Ishikawa (cell line): ENCODE measurements at regions not wholly inside any gene's neighbourhood (a gene's known extent, or its start where the extent isn't known, plus 50 kb on each side); places are given as distances from the start of the nearest gene placed in this dataset.

ENCODE experiments used
- CEBPB ChIP-seq: IDR thresholded peaks from 2 replicates; pipeline ENCODE4 v1.6.1; 2012
- CREB1 ChIP-seq: IDR thresholded peaks from 2 replicates; pipeline ENCODE4 v1.6.1; 2012; ENCODE audit warnings: low read depth
- EGR1 ChIP-seq: IDR thresholded peaks from 2 replicates; pipeline ENCODE4 v1.6.1; 2012
- EP300 ChIP-seq: IDR thresholded peaks from 2 replicates; pipeline ENCODE4 v1.6.1; 2012; ENCODE audit warnings: borderline replicate concordance
- FOXM1 ChIP-seq: IDR thresholded peaks from 2 replicates; pipeline ENCODE4 v1.6.1; 2012; ENCODE audit warnings: low read depth, borderline replicate concordance
- NFIC ChIP-seq: IDR thresholded peaks from 2 replicates; pipeline ENCODE4 v1.6.1; 2012
- RAD21 ChIP-seq: IDR thresholded peaks from 2 replicates; pipeline ENCODE4 v1.6.1; 2012; ENCODE audit warnings: low read depth
- TAF1 ChIP-seq: IDR thresholded peaks from 2 replicates; pipeline ENCODE4 v1.6.1; 2012; ENCODE audit warnings: low read depth, mild to moderate bottlenecking
- TCF12 ChIP-seq: IDR thresholded peaks from 2 replicates; pipeline ENCODE4 v1.6.1; 2012; ENCODE audit warnings: low read depth
- TEAD4 ChIP-seq: IDR thresholded peaks from 2 replicates; pipeline ENCODE4 v1.6.1; 2012
- YY1 ChIP-seq: IDR thresholded peaks from 2 replicates; pipeline ENCODE4 v1.6.1; 2012; ENCODE audit warnings: low read depth
- ZBTB7A ChIP-seq: IDR thresholded peaks from 2 replicates; pipeline ENCODE4 v1.6.1; 2012; ENCODE audit warnings: low read depth
- TF ChIP-seq, protein P1 (sequence below): IDR thresholded peaks from 2 replicates; pipeline ENCODE4 v1.6.1; 2012
- TF ChIP-seq, protein P2 (sequence below): IDR thresholded peaks from 2 replicates; pipeline ENCODE4 v1.6.1; 2012
- TF ChIP-seq, protein P3 (sequence below): IDR thresholded peaks from 2 replicates; pipeline ENCODE4 v1.6.1; 2012; ENCODE audit warnings: low read depth, mild to moderate bottlenecking

DNA sequence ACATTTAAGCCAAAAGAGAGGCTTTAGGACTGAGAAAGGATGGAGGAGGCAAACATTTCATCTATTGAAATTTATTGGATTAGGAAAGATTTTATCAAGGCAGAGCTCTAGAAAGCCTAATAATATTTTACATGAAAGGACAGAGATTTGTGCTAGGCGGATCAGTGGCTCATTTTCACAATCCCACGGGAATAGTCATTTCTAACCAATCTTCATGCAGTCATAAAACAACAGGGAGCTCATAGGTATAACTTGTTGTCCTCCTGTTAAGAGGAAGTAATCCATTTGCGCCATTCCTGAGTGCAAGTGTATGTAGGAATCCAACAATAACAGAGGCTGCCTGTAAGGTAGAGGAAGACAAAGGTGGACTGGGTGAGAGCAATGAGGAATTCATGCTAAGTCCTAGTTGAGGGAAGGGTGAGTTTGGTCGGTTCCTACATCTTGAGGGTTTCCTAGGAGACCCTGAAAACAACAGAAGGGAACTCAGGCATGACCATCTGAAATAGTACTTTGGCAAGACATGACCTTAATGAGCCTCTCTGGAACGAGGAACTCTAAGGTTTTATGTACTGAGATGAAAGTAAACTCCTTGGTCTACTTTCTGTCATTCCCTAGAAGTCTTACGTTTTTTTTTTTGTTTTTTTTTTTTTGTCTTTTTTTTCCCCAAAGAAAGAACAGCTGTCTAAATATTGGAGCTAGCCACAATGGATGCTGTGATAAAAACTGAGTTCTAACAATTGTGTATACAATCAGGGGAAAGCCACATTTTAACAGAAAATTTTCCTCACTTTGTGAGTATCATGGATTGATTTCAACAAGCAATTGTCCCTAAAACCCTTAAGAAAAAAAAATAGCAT, 89.7 kb downstream of the GEMIN8 start:
- no peak for TF ChIP-seq TAF1
- TF ChIP-seq, protein P1, sequence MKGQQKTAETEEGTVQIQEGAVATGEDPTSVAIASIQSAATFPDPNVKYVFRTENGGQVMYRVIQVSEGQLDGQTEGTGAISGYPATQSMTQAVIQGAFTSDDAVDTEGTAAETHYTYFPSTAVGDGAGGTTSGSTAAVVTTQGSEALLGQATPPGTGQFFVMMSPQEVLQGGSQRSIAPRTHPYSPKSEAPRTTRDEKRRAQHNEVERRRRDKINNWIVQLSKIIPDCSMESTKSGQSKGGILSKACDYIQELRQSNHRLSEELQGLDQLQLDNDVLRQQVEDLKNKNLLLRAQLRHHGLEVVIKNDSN = no peak
- TF ChIP-seq CEBPB = no peak
- no peak for TF ChIP-seq NFIC
- TF ChIP-seq YY1 = no peak
- TF ChIP-seq FOXM1 = no peak
- no peak for TF ChIP-seq TCF12
- TF ChIP-seq EGR1 = no peak
- TF ChIP-seq RAD21 = no peak
- TF ChIP-seq, protein P2, sequence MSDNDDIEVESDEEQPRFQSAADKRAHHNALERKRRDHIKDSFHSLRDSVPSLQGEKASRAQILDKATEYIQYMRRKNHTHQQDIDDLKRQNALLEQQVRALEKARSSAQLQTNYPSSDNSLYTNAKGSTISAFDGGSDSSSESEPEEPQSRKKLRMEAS = no peak
- TF ChIP-seq CREB1 = no peak
- no peak for TF ChIP-seq ZBTB7A

DNA sequence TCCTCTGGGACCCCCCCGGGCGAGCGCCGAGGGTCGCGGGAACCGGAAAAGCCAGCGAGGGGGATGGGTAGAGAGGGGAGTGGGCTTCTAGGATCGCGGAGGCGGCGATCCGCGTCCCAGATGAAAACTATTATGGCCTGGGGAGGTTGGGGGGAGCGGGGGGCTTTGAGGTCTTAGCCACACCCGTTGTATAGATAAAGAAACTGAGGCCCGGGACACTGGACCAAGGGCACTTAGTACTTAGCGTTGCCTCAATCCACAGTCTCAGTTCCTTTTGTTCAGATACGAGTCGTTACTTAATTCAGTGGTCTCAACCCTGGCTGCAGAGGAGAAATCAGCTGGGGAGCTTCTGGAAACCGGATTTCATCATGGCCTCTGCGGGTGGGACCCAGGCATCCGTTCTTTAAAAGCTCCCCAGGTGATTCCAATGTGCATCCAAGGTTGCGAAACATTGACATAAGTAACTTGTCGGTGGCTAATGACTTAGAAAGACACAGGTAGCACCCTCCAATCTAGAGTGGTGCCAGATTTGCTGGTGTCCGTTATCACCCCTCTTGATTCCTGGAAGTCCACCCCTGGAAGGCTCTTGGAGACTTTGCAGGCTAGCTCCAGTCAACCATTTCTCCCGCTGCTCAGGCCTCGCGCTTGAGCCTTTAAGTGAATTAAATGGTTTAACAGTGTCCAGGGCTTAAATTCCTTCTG, 90.7 kb downstream of the GEMIN8 start:
- TF ChIP-seq ZBTB7A (0 out of 2 replicates have a peak, but pooled peaks have one; percentile 25), CREB1 (no peak), TCF12 (no peak), EP300 (no peak), FOXM1 (no peak), CEBPB (peak; percentile 84), RAD21 (no peak), YY1 (no peak), EGR1 (no peak)
- TF ChIP-seq, protein P3, sequence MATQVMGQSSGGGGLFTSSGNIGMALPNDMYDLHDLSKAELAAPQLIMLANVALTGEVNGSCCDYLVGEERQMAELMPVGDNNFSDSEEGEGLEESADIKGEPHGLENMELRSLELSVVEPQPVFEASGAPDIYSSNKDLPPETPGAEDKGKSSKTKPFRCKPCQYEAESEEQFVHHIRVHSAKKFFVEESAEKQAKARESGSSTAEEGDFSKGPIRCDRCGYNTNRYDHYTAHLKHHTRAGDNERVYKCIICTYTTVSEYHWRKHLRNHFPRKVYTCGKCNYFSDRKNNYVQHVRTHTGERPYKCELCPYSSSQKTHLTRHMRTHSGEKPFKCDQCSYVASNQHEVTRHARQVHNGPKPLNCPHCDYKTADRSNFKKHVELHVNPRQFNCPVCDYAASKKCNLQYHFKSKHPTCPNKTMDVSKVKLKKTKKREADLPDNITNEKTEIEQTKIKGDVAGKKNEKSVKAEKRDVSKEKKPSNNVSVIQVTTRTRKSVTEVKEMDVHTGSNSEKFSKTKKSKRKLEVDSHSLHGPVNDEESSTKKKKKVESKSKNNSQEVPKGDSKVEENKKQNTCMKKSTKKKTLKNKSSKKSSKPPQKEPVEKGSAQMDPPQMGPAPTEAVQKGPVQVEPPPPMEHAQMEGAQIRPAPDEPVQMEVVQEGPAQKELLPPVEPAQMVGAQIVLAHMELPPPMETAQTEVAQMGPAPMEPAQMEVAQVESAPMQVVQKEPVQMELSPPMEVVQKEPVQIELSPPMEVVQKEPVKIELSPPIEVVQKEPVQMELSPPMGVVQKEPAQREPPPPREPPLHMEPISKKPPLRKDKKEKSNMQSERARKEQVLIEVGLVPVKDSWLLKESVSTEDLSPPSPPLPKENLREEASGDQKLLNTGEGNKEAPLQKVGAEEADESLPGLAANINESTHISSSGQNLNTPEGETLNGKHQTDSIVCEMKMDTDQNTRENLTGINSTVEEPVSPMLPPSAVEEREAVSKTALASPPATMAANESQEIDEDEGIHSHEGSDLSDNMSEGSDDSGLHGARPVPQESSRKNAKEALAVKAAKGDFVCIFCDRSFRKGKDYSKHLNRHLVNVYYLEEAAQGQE = no peak
- TF ChIP-seq, protein P1 = no peak
- TF ChIP-seq, protein P2 = no peak

DNA sequence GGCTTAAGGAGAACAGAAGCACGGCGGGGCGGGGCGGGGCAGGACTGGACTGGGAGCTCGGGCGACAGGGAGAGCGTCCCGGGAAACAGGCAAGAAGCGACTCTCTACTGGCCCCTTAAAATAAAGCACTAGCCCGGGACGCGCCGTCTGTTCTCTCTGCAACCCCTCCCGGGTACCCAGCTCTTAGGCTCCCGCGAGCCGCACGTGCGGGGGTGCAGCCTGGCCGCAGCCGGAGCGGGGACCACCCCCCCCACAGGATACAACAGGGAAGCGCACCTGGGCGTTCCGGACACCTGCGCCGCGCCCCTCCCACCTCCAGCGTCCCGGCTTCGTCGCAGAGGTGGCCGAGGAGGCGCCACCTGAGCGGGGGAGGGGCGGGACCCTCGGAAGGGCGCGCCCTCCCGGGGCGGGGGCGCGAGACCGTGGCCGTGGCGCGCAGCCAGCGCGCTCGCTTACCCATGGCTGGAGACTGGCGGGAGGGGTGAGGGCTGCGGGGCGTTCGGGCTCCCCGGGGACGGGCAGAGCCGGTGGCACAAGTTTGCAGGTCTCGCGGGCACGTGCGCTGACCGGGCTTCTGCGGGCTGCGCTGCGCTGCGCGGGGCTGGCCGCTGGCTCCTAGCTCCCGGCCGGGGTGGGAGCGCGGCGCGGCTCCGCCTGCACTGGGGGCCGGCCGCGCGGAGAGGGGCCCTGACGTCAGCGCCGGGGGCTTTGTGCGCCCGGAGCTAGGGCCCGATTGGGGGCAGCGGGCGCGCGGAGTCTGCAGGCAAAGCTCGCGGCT, 91.5 kb downstream of the GEMIN8 start:
- TF ChIP-seq ZBTB7A (0 out of 2 replicates have a peak, but pooled peaks have one; percentile 30), EGR1 (no peak)
- TF ChIP-seq, protein P2 = peak; percentile 66
- TF ChIP-seq, protein P1 = peak; percentile 33; the same call in 1 of the 2 replicates

DNA sequence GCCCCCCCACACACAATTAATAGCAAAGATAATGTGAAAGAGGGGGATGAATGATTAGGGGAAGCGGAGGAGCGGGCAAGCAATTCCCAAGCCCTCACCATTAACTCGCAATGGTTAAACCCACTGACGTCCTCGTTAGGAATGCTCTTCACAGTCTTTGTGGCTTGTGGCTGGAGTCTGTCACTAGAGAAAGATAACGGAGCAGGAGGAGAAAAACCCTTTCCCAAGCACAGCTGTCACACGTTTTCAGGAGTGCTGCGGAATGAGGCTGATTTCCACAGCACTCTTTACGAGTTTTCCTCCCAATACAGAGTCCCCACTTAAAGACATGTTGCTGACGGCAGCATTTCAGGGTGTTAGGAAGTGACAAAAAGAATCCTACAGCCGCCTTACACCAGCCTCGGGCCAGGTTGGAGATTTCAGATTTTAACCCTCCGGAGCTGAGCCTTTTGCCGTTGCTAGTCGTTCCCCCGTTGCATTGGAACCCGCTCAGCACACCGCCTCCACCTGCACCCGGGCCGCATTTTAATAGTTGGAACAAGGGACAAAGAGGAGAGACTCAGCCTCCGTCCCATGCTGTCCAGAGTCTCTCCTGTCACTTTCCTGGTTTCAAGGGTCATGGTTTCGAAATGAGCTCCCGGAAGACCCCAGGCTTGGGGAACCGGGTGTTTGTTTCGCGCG, 92.2 kb downstream of the GEMIN8 start:
- TF ChIP-seq NFIC (no peak), FOXM1 (no peak)

DNA sequence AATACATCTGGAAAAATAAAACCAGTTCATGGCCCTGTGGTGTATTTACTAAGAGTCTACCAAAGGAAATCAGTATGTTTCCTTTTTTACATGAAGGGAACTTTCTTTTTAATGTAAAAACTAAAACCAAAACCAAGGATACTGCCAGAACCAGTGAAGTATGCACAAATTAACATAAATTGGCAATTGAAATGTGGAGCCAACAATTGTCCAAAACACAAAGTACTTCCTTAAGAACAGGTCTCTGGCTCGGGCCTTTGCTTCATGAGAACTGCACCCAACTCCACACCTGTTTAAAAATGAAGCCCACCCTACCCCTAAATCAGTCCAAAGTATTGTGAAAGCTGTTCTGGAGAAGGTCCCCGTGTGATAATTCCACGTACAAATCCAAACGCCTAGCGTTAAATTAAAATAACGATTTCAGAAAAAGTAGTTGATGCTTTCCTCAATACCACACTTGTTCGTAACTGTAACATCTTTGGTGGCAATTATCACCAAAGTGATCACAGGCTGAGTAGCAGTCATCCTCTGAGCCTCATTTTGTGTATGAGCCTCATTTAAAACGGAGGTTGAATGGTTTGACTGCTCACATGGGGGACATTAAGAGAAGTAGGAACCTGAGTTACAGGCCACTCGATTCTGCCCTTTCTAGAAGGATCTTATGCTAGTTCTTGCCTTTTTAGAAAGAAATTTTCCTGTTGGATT, 93.0 kb downstream of the GEMIN8 start:
- TF ChIP-seq NFIC = no peak
- TF ChIP-seq EP300 = no peak

DNA sequence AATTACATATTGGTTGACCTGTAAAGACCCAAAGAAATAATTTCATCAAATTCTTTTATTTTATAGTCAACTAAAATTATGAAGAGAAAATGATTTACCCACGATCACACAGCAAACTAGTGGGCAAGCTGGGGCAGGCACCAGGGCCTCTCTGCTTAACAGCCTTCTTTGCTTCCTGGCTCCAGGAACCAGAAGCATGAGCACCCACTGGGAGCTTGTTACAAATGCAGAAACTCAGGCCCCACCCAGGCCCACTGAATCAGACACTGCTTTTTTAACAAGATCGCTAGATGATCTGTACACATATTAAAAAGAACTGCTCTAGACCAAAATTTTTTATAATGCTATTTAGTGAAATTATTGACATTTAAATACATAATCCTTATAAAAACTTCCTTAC, 95.0 kb downstream of the GEMIN8 start:
- TF ChIP-seq CEBPB (no peak), CREB1 (no peak), EGR1 (no peak), FOXM1 (no peak), NFIC (no peak), TCF12 (no peak), TAF1 (no peak), RAD21 (no peak), ZBTB7A (no peak), YY1 (no peak), TEAD4 (no peak), EP300 (no peak)
- TF ChIP-seq, protein P2 = no peak
- TF ChIP-seq, protein P1 = no peak
- TF ChIP-seq, protein P3 = no peak
